ENCODE measurements at regions not wholly inside any gene's neighbourhood (a gene's known extent, or its start where the extent isn't known, plus 50 kb on each side); places are given as distances from the start of the nearest gene placed in this dataset.

DNA sequence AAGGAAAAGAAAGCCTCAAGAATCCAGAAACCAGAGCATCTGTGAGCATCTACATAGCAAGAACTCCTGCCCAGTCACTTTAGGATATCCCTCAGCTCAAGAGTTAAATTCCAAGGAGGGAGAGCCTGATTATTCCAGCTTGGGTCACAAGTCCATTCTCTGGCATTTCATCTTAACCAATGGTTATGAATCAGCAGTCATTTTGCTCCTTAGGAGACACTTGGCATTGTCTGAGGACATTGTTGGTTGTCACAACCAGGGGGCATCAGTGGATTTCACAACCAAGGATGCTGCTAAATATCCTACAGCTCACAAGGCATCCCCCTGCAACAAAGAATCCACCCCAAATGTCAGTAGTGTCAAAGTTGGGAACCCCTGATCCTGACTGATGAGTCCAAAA, 51.0 kb upstream of the LMCD1 start:
- TF ChIP-seq POLR2A (IDR thresholded peaks at IDR 0.05; ENCODE audit: low read depth, low read length) (no peak), POLR2AphosphoS5 (IDR thresholded peaks at IDR 0.05; ENCODE audit: low read depth, low read length) (no peak), PAX5 (IDR thresholded peaks at IDR 0.05; ENCODE audit: insufficient read depth, low read length, severe bottlenecking) (no peak), POU2F2 (IDR thresholded peaks at IDR 0.05; ENCODE audit: low read depth, low read length) (no peak), SPI1 (IDR thresholded peaks at IDR 0.05; ENCODE audit: low read depth, low read length) (no peak)

Data from GM12891 (cell line).